RCC 7860 (cell line): ENCODE measurements at regions not wholly inside any gene's neighbourhood (a gene's known extent, or its start where the extent isn't known, plus 50 kb on each side); places are given as distances from the start of the nearest gene placed in this dataset.
A peak's percentile ranks its signal among the peaks of the same experiment; 100 is the strongest.

Source experiments
- DNase-seq: peaks from one replicate; pipeline ENCODE4 v3.0.0-alpha.2; 2015; ENCODE audit warnings: low spot score
- FAIRE-seq: peaks from 2 replicates; lab custom pipeline; 2012; peaks lifted over from hg19 to GRCh38; lab: Jason Lieb, UNC

DNA sequence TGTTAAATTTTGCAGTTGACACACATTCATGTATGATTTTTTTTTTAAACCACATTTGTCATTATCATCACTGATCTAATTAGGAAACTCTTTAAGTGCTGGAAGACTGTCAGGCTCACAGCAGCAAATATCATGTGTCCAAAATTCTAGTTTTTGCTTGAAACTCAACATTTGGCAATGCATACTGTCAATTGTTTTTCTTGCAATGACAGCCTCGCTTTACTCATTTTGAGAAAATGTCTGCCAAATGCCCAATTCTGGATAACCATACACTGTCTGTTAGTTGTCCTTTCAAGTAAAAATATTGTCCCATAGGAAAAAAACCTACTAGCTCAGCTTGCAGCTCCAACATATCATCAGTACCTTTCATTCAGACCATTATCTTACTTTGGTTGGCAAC is 523.9 kb upstream of the ARGLU1 start:
- no peak for FAIRE-seq

DNA sequence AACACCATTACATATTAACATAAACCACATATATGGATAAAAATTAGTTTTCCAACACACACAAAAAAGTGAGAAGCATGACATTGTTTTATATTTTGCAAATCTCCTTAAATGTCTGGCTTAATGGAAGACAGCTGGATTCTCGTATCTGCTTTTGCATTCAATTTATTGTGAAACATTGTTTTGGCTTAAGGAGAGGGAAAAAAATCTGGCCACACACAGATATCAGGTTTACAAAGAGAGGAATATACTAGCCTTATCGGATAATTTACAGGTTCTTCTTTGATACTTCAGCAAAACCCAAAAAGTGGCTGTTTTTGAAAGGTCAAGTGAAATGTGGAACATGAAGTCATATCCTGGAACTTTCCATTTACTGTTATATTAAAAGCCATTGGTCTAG is 523.5 kb upstream of the ARGLU1 start:
- DNase-seq (no peak), FAIRE-seq (no peak)

More for the DNA sequence above, 523.9 kb upstream of the ARGLU1 start:
- no peak for DNase-seq

DNA sequence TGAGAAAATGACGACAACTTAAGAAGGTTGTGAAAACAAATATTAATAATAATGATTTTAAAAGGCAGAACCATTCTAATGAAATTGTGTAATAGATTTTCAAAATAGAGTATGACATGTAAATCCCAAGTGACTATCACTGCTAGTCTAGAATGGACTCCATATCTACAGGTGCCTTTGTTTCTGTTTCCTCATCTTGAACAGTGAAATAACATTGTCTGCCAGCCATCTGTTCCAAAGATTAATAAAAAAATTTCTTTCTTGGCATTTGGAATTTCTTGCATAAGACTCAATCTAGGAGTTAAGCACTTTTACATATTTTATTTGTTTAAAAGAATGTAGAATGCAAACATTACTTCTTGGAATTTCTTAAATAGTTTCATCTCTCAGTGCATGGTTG is 520.1 kb upstream of the ARGLU1 start:
- FAIRE-seq: no peak
- DNase-seq: no peak

DNA sequence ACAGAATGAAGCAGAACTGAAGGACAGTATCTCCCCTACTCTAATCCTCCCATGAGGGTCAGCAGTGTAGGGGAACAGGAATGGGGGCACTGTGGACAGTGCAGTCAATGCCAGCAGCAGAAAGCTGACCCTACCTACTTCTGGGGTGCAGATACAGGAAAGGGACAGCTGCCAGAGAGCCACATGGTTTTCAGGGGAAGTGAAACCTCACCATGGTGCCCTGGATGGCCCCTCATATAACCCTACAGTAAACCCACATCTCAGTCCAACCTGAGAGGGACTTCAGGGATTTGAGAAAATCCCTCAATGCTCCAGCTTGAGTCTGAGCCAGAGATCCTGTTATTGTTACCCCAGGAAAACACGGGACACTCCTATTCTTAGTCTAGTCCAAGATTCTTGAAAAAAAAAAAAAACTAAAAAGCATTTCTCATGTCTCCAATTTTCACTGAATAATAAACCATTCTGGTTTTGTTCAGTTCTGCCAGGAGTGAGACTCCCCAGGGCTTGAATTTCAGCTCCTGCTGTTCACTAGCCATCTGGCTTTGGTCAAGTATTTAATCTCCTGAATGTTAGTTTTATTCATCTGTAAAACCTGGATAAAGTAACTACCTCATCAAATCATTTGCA is 511.6 kb upstream of the ARGLU1 start:
- no peak for DNase-seq
- FAIRE-seq: no peak

DNA sequence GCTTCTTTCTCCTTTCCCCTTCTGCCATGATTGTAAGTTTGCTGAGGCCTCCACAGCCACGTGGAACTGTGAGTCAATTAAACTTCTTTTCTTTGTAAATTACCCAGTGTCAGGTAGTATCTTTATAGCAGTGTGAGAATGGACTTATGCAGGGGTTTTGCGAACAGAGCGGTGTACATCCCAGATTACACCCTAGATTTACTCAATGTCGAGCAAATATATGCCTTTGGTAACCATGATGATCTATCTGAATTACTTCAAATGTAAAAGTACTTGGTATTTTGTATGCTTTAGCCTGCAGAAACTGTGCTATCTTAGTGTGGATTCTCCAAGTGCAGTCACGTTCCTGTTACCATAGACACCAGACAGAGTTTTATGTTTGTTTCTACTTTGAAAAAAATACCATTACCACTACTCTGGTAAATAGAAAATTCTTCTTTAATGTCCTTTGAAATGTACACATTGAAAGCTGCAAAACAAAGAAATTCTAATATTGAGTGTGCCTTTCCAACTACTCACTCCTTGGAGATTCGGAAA is 510.4 kb upstream of the ARGLU1 start:
- DNase-seq (no peak), FAIRE-seq (no peak)

DNA sequence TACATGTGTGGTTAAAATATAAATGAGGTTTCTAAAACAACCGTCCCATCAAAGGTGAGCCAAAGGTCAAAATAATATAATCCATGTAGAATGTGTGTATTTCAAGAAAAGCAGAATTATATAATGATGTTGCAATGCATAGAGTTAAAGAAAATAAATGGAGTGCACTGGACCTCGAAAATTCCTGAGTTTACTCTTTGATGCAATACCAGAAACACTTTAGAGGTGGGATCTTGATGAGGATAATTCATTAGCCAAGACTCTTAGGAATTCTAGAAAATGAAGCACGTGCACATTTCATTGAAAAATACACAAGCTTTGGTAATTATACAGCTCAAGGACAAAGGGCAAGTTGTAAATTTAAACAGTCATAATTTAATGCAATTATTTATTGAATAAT is 508.9 kb upstream of the ARGLU1 start:
- DNase-seq (no peak), FAIRE-seq (no peak)

DNA sequence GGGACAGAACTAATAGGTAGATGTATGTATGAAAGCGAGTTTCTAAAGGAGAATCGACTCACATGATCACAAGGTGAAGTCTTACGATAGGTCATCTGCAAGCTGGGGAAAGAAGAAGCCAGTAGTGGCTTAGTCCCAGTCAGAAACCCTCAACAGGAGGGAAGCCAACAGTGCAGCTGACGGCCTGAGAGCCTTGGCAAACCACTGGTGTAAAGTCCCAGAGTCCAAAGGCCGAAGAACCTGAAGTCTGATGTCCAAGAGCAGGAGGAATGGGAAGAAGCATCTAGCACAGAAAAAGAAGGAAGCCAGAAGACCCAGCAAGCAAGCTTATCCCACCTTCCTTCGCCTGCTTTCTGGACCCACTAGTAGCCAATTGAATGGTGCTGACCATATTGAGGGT is 507.6 kb upstream of the ARGLU1 start:
- FAIRE-seq (no peak), DNase-seq (no peak)

DNA sequence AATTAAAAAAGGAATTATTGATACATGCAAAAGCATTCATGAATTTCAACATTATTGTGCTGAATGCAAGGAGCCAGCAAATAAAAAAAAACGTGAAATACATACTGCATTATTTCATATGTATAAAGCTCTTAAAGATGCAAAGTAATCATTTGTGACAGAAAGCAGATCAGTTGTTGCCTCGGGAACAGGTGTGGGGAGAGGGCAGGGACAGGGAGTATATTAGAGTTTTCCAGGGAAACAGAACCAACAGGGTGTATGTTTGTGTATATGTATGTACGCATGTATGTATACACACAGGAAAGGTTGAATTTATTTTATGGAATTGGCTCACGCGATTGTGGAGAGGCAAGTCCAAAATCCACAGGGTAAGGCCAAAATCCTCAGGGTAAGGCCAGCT is 502.9 kb upstream of the ARGLU1 start:
- DNase-seq: no peak
- no peak for FAIRE-seq

DNA sequence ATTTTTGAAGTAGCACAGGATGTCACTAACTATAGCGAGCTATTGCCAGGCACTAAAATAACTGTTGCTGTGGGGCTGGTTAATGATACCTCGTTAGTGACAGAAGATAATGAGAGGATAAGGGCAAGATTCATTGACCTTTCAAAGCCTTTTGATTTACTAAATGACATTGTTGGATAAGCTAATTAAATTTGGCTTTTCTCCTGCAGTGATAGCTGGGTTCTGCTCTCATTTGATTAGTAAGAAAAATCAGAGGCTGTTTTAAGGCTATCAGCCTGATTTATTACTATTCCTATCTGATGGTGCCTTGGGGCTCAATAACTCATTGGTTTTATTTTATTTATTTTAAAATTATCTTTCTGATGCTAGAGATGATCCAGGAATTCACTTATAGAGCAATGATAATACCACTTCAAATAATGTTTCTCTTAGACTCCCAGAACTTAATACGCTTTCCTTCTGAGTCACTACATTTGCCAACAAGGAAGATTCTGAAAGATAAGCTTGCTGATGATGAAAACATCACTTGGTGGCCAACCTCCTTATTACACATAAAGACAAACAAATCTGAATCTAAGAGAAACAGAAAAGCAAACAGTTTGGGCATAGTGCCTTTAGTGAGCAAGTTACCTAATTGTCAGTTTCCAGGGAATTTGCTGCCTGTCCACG is 501.3 kb upstream of the ARGLU1 start:
- FAIRE-seq: no peak
- no peak for DNase-seq

DNA sequence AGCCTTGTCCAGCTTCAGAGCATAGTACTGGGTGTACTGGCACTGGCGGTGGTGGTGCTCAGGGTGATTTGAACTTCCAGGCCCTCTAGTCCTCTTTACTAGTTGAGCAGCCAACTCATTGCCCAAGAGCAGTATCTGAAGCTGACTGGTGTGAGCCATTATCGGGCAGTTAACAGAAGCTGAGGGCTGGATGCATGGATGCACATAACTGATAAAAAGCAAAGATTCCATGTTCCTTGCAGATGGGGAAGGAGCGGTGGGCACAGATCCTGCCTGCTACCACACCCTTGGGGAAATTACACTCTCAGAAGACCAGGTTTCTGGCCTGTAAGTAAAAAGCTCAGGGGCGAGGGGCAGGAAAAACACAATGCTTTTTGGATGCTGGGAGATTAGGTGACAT is 499.4 kb upstream of the ARGLU1 start:
- DNase-seq (no peak), FAIRE-seq (no peak)

DNA sequence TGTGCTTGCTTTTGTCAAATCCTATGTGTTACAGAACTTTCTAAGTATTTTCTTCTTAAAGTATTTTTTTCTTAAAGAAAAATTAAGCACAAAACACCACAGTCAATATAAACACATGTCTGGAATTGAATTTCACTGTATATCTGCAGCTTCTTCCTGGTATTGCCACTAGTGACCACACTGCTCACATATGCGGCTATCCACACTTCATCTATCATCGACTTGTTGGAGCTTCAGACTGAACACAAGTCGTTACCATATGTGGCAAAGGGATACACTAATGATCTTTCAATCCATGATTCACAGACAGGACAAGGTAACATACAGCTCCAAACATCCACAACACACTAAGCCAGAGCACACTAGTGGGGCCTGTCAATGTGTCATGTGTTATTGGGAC is 498.4 kb upstream of the ARGLU1 start:
- FAIRE-seq (no peak), DNase-seq (no peak)

DNA sequence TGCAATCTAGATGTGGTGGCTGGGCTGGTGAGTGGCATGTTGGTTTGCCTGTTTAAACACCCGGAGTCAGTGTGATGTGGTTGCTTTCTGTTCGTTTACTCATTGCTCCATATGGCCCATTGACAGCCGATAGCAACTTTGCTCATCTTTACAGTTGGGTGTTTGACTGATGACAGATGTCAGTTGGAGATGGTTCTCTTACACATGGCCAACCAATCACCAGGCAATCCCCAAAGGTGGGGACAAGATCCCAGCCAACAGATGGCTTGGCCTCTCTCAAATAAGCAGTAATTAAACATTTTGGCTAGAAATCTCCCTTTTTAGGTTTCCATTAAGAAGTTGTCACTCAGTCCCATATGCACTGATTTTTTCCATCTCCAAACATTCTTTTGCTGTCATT is 497.1 kb upstream of the ARGLU1 start:
- DNase-seq (no peak), FAIRE-seq (no peak)

DNA sequence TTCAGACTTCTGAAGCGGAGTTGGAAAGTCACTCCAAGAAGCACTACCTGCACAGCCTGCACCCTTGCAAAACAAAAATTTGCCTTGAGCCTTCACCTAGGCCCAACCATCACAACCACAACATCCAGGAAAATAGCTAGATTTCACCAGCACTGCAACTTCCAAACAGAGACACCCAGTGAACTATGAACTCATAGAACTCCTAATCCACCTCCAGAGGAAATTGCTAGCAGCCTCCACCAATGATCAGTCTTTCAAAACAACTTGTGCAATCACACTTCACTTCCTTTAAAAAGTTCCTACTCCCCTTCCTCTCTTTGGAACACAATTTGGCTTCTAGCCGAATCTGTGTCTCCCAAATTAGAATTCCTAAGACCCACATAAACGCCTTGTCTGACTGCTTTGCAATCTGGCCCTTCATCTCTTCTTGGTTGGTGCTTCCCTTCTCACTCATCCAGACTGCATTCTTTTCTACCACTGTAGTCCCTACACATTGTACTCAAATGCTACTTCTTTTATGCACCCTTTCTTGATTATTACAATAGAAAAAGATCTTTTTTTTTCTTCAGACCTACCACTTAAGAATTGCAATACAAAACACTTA is 489.2 kb upstream of the ARGLU1 start:
- no peak for FAIRE-seq
- DNase-seq: no peak

DNA sequence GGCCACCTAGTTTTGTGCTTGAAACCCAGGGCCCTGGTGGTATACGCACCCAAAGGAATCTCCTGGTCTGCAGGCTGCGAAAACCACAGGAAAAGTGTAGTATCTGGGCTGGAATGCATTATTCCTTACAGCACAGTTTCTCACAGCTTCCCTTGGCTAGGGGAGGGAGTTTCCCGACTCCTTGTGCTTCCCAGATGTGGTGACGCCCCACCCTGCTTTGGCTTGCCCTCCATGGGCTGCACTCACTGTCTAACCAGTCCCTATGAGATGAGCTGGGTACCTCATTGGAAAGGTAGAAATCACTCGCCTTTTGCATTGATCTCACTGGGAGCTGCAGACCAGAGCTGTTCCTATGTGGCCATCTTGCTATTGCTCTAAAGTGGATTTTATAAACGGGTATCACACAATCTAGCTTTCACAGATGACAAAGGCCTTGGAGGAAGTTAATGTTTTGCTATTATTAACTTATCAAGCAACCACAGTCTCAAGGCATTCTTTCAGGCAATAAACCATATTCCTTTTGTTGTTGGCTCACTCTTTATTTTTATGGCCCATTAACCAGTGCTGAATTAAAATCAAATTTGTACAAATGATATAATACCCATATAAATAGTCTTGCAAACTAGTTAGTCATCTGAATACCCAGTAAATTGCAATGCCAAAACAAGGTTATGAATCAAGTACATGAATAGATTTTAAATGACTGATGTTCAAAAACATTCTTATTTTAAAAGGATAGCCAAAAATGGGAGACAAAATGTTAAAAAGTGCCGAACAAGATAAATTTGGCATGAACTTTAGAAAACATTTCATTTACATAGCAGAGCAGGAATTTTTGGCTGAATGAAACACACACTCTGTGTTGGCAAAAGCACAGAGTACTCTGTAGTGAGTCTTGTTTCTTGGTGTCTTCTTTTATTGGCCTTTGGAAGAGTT is 475.4 kb upstream of the ARGLU1 start:
- peak; percentile 71 for DNase-seq
- peak; percentile 88 for FAIRE-seq

DNA sequence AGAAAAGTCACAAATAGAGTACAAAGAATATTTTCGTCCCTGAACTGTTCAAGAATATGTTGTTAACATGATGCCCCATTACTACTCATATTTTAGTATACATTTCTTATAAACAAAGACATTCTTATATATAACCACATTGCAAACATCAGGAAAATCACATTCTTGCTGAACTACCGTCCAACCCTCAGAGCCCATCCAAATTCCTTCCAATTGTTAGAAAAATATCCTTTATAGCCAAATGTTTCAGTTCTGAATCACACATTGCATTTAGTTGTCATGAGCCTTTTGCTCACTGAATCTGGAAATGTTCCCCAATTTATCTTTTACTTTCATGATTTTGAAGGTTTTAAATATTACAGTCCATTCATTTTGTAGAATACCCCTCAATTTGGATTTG is 467.8 kb upstream of the ARGLU1 start:
- DNase-seq (no peak), FAIRE-seq (no peak)

DNA sequence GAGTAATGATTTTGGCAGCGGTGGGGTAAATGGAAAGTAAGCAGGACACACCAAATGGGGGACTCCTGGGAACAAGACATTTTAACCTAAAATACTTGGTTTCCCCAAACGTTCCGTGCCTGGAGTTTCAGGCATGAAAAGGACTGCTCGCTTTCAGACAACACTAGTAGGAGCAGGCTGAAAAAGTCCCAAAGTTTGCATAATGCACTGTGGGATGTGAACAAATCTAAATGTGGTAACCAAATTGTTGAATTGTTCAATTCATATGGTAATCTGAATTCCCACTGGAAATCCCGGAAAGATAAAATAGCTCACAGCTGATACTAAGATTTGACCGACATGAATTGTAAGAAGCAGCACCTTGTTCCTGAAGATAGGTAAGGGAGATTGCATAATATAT is 467.2 kb upstream of the ARGLU1 start:
- FAIRE-seq (no peak), DNase-seq (no peak)

DNA sequence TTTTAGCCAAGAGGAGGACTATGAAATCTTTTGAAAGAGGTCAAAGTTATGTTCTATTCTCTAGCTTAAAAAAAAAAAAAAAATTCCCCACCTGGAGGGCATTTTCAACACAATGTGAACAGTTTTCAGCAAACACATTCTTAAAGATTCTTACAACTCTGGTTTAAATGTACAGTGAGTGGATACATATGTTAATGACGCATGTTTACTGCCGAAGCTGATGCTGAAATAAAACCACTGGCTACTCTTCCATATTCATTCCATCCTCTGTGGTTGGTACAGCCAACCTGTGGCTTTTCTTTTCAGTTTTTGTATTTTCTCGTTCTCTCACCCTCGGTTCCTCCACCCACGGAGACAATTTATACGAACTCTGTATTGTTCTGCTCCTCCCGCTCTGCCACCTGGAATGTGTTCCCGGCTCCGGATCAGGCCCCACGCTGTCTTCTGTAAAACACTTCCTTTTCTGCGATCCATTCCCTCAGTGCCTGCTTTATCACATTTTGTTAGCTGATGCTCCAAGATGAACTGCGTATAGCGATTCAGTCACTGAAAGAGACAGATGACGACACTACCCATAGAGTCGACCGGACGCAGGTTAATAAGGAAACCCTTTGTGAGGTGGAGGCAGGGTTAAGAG is 466.4 kb upstream of the ARGLU1 start:
- FAIRE-seq (no peak), DNase-seq (no peak)

DNA sequence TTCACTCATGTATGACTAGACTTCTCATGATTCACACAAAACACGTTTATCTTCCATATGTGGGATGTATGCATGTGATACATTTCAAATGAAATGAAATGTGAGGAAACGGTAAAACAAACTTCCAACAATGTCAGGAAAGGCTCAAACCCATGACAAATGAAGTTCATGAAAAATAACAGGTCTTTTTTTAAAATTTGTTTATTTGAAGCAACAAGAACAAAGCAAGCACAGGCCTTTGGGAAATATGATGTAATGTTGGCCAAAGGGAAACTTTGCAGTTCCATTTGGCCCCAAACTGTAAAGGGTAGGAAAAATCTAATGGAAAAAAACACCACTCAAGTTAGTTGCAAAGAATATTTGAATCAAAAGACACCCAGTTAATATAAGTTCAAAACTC is 463.8 kb upstream of the ARGLU1 start:
- FAIRE-seq (no peak), DNase-seq (no peak)

DNA sequence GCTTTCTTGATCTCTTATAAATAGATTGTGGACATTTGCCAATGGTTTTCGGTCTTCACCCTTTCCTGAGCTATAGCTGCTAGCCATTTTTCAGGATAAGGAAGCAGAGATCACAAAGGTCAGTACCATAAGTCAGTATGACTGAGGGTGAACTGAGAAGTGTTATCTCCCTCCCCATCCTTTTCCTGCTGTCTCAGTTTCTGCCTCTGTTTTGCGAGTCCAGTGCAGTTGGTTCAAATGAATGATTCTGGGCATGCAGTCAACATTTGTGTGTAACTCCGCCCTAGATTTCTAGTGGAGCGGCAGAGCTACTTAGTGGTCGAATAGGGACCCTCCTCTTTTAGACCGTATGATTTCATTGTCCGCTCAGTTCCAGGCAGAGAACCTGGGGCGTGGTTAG is 460.8 kb upstream of the ARGLU1 start:
- no peak for DNase-seq
- FAIRE-seq: no peak

DNA sequence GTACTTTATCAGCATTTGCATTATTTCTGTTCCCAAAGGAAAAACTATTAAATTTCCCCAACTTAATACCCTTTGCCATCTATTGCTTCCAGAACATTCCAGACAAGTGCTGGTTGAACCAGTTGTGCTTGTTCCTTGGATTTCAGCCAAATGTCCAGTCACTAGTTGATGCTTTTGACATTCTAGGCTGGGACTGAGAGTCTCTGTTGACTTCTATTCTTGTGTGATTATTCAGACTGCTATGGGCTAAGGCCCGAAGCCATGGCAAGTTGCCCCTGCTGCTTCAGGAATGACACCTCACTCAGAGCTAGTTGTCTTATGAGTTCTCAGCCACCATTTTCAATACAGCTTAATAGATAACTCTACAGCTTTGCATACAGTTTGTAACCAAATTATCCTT is 458.1 kb upstream of the ARGLU1 start:
- FAIRE-seq: no peak
- DNase-seq: peak; percentile 41

DNA sequence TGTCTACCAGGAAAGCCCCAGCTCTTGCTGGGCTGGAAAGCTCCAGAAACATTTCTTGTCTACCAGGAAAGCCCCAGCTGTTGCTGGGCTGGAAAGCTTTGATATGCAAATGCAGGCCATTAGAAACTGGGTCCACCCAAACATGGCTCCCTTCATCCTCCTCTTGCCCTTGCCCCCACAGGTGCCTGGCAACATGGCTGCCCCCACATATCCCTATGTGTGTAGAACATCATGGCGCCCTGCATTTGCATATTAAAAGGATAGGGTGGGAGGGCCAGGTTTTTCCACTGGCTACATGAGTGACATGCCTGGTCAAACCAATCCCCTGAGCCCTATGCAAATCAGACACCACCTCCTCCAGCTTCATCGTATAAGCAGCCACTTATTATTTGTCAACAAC is 455.4 kb upstream of the ARGLU1 start:
- DNase-seq: no peak
- no peak for FAIRE-seq
